ENCODE measurements at regions not wholly inside any gene's neighbourhood (a gene's known extent, or its start where the extent isn't known, plus 50 kb on each side); places are given as distances from the start of the nearest gene placed in this dataset.
"Not testable (repeated sequence)": the region's sequence is repeated elsewhere in the genome, so short reads cannot be mapped to it uniquely, and the experiment has no call there.

DNA sequence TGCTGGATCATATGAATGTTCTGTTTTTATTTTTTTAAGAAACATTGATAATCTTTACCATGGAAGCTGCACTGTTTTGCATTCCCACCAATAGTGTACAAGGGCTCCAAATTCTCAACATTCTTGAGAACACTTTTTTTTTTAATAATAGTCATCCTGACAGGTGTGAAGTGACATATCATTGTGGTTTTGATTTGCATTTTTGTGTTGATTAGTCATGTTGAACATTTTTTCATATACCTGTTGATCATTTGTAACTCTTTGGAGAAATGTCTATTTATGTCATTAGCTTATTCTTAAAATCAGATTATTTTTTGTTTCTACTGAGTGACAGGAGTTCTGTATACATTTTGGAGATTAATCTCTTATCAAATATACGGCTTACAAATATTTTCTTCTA is 408.5 kb downstream of the GLUD2 start:
- DNase-seq (ENCODE audit: low read depth) = no peak

DNA sequence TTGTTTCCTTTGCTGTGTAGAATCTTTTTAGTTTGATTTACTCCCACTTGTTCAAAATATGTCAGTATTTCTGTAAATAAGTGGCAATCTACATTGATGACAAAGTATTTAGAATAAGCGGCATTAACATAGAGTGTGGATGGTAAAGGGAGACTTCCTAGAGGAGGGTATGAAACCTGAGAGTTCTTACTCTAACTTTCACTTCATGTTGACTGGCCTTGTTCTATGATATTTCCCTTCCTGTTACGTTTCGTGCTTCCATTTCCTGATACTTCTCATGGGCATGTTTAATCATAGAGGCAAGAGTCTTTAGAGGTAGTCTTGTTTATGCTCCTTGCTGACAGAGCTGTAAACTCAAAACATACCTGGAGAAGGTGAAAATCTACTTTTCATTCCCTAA is 408.9 kb downstream of the GLUD2 start:
- no peak for DNase-seq (ENCODE audit: low read depth)

DNA sequence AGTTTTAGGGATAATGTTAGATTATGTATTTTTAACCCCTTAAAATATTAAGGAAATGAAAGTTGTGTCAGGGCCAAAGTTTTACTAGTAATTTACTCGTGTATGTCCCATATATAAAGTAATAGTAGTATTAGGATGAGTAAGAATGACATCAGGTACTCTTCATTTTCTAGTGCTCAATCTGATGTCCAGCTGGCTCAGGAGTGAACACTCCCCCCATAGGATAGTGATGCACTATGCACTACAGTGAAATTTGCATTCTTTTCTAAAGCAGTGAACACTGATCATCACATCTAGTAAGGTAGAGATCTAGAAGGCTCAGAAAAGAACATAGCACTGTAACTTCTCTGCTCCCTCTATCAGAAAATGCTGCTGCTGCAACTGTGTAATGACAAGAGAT is 409.7 kb downstream of the GLUD2 start:
- DNase-seq (ENCODE audit: low read depth) = no peak

DNA sequence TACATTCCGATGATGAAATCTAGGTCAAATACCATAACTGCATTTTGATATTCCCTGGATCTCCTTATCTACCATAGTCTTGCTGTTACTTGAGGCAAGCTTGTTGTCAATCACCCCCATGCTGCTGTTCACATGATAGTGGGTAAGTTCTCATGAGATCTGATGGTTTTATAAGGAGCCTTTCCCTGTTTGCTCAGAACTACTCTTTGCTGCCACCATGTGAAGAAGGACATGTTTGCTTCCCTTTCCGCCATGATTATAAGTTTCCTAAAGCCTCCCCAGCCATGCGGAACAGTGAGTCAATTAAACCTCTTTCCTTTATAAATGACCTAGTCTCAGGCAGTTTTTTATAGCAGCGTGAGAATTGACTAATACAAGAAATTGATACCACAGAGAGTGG is 432.0 kb downstream of the GLUD2 start:
- no peak for DNase-seq (ENCODE audit: low read depth)

DNA sequence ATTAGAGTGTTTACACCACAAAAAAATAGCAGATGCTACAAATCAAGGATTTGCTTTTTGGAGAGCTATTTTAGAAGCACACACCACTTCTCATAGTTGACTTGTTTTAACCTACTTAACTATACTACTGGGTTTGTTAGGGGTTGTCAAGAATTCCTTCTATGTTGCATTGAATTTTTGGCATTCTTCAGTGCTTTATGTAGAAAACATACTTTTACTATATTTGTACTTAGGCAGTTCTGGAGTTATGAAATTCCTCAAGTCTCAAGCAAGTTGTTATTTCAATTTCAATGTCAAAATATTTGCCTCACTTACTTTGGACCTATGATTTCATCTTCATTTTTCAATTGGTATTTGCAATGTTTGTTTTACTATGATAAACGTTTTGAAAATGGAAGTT is 449.6 kb downstream of the GLUD2 start:
- DNase-seq (ENCODE audit: low read depth) = no peak

DNA sequence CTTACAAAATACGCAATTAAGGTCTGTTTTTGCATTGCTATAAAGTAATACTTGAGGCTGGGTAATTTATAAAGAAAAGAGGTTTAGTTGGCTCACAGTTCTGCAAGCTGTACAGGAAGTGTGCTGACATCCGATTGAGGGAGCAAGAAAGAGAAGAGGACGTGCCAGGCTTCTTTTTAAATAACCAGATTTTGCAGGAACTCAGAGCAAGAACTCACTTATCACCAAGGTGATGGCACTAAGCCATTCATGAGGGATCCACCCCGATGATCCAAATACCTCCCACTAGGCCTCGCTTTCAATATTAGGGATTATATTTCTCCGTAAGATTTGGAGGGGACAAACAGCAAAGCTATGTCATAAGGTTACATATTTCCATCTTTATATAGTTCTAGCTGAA is 456.7 kb downstream of the GLUD2 start:
- no peak for DNase-seq (ENCODE audit: low read depth)

DNA sequence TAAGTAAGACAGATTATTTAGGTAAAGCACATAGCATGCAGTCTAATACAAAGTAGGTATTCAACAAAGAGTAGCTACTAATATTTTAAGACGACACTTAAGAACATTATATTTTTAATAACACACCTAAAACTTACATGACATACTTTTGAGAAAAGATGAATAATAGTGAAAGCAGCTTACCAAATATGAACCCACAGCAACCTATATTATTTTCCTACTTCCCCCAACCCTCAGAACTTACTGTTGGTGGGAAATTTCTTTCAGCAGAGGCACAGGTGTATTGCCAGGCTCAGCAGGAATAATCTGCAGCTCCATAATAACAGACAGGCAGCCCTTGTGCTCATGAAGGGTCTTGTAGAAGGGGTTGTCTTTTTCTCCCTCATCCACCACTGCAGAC is 498.9 kb downstream of the GLUD2 start:
- no peak for DNase-seq (ENCODE audit: low read depth)

DNA sequence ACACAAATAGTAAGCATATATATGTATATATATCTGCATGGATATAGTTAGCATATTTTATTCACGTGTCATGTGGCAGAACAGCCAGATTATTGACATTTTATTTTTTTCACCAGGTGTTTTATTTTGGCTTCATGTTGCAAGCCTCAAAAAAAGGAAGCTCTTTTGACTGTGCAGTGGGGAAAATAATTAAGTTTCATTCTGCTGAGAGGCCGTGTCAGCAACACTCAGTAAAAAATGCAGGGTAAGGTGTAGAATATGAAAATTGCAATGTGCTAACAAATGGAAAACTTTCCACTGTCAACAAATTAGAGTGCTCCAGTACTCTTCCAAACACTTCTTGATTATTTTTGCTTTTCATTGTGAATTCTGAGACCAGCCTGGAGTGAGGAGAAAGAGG is 511.5 kb downstream of the GLUD2 start:
- no peak for DNase-seq (ENCODE audit: low read depth)

DNA sequence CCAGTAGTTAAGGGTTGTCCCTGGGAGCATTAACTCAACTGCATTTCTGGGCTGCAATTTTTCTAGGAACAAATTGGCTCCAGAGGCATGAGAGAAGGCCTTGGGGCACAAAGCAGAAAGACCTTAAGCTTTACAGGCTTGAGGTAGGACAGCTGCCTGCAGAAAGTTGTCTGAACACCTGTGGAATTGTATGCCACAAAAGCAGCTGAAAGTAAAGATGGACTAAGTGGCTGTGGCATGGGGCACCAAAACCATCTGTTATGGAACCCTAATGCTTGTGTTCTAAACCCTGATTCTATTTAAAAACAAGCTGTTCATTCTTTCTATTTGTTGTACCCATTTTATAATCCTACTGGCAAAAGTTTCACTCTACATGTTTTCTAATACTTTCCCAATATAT is 515.2 kb downstream of the GLUD2 start:
- DNase-seq (ENCODE audit: low read depth) = no peak

DNA sequence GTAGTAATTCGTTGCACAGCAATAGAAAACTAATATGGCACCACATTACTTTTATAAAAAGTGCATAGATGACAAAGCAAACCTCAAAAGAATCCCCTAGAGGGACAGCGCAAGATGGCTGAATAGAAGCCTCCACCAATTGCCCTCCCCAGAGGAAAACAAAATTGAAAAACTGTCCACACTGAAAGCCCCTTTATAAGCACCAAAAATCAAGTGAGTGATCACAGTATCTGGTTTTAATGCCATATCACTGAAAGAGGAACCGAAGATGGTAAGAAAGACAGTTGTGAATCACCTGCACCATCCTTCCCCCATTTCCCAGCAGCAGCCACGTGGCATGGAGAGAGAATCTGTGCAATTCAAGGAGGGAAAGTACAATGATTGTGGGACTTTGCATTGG is 522.2 kb downstream of the GLUD2 start:
- no peak for DNase-seq (ENCODE audit: low read depth)

DNA sequence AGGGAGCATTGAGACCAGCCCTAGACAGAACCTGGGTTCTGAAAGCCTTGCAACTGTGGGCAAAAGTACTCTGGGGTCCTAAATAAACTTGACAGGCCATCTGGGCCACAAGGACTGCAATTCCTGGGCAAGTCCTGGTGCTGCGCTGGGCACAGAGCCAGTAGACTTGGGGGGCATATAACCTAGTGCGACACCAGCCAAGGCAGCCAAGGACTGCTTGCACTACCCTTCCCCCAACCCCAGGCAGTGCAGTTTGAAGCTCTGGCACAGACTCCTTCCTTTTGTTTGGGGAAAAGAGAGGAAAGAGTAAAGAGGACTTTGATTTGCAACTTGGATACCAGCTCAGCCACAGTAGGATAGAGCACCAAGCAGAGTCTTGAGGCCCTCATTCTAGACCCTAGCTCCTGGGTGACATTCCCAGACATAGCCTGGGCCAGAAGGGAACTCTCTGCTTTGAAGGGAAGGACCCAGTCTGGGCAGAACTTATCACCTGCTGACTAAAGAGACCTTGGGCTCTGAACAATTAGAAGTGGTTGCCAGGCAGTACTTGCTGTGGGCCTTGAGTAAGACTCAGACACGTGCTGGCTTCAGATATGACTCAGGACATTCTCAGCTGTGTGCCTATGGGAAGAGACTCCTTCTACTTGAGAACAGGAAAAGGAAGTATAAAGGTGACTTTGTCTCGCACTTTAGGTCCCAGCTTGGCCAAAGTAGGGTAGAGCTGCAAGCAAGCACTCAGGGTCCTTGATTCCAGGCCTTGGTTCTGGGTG is 522.8 kb downstream of the GLUD2 start:
- no peak for DNase-seq (ENCODE audit: low read depth)

DNA sequence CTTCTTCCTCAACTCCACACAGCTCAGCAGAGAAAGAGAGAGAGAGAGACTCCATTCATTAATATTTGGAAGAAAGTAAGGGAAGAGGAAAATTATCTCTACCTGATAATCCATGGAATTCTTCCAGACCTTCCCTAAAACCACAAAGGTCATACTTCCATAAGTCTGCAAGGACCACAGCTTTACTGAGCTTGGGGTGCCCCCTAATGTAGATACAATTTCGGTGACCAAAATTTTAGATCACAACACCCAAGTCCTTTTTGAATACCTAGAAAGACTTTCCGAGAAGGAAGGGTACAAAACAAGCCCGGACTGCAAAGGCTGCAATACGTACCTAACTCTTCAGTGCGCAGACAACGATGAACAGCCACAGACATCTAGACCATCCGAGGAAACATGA is 523.9 kb downstream of the GLUD2 start:
- DNase-seq (ENCODE audit: low read depth) = no peak

DNA sequence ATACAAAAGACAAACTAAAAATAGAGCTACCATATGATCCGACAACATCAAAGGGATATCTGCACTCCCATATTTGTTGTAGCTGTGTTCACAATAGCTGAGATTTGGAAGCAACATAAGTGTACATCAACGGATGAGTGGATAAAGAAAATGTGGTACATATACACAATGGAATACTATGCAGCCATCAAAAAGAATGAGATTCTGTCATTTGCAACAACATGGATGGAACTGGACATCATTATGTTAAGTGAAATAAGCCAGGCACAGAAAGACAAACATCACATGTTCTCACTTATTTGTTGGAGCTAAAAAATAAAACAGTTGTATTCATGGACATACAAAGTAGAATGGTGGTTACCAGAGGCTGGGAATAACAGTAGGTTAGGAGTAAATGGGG is 527.0 kb downstream of the GLUD2 start:
- DNase-seq (ENCODE audit: low read depth) = not testable (repeated sequence)

DNA sequence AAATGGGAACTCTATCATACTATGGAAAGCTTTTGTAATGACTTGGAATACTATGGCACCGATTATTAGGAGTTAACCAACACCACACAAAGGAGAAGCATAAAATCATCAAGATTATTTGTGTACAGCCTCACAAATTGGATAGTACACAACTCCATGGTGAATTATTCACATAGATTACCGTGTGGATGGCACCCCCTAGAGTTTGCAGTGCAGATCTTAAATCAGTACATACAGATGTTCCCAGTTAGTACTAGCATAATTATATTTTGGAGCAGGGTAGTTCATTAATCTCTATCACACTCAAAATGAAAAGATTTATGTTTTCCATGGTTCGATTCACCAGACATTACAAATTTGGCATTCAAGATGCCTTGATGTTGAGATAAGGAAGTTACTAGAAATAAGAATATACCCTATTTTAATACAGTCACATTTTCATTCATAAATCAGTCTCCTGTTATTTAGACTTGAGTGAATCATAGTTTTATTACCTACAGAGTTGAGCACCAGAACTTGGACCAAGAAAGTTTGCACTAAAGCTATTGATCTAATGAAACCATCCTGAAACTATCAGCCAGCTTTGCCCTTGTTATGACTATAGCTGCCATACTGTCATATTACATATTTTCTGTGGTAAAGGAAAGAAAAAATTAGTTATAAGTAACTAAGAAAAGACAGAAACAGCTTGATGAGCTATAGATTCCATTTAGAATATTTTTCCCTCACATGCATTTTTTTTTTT is 531.8 kb downstream of the GLUD2 start:
- DNase-seq (ENCODE audit: low read depth) = no peak

DNA sequence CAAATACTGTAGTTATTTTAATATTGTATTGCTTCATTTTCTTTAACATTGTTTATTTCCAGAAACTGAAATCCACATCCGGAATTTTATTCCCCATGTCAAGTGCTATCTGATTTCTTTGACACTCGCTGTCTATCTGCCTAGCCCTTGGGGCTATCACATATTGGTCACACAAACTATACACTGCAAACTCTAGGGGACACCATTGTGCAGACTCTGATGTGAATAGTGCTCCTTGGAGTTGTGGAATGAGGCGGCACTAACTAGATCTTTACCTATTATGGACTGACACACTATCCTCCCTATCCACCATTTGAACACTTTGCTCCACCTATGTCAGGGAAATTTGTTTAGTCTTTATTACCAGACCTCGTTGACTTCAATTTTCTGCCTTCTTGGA is 534.5 kb downstream of the GLUD2 start:
- no peak for DNase-seq (ENCODE audit: low read depth)

DNA sequence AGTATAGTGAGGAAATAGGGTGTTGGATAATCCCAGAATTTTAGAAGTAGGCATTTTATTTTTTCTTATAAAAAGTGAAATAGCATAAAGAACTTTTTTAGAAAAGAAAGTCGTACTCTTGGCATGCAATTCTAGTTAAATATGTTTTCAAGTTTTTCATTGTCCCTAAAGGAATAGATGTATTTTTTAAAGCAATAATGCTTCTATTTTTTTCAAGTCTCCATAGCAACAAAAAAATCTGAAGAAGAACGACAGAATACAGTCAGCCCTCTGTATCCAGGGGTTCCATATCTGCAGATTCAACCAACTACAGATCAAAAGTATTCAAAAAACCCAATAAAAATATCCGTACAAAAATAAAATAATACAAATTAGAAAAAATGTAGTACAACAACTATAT is 538.2 kb downstream of the GLUD2 start:
- DNase-seq (ENCODE audit: low read depth) = no peak

DNA sequence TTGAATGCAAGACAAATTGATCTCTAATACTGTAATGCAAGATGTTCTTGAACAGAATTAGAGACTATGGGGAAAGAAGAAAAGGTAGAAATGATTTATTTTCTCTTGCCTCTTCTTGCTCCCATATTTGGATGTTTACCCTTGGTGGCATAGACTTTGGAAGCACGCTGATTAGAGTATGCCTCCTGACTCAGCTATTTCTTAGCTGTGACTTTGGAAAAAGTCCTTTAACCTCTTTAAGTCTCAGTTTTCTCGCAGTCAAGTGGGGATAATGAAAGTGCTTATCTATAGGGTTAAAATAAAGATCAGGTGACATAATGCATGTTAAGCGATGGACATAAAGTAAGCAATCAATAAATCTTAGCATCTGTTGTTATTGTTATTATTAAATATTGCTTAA is 545.5 kb downstream of the GLUD2 start:
- no peak for DNase-seq (ENCODE audit: low read depth)

DNA sequence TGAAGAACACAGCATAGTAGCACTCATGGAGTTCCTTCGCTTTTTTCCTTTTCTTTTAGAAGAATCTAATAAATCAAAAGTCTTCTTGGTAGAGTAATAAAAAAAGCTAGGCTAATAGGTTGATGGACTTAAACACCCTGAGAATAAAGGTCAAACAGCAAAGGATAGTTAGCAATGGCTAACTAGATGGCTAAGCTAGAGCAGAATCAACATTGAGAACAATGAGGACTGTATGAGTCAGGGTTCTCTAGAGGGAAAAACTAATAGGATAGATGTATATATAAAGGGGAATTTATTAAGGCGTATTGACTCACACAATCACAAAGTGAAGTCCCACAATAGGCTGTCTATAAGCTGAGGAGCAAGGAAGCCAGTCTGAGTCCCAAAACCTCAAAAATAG is 550.9 kb downstream of the GLUD2 start:
- no peak for DNase-seq (ENCODE audit: low read depth)

DNA sequence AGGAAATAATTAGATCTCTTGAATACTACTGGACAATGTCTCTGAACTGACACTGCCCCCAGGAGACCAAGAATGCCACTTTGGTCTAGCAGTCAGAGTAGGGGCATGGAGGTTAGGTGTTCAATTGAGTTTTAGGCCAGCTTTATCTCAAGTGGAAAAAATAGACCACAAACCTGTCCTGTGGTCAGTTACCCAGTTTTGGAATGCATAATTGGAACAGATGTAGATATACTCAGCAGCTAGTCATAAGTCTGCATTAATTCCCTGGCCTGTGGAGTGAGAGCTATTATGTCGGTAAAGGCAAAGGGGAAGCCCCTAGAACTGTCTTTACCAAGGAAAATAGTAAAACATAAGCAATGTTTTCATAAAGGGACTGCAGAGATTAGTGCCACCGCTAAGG is 587.7 kb downstream of the GLUD2 start:
- no peak for DNase-seq (ENCODE audit: low read depth)

DNA sequence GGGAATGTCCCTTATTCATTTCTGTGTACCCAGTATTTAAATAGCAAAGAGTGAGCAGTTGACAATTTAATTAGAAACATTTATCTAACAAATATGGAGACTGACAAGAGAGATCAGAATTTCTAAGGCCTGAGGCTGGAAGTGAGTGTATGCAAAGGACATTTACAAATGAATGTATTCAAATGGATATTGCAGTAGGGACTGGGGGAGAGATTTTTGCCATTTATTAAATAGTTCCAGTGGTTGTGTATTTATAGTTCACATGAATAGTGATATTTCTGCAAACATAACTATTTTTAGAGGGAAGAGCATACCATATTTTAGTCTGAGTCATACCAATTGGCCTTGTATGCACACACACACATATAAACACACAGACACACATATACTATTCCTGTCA is 592.4 kb downstream of the GLUD2 start:
- no peak for DNase-seq (ENCODE audit: low read depth)

DNA sequence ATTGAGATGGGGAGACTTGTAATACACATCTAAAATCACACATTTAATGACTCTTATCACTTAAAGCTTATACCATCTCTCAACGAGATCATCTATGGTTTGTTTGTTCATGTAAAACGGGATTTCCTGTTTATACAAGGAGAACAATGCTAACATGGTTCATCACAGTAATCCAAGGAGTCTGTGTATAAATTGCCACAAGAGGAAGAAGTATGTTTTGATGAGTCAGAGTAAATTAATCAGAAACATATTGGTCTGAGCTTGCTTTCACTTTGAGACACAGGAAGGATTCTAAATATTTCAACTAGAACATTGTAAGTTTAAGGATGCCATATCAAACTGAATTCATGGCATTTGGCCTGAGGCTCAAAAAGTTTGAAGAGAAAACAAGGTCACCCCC is 594.1 kb downstream of the GLUD2 start:
- DNase-seq (ENCODE audit: low read depth) = no peak

DNA sequence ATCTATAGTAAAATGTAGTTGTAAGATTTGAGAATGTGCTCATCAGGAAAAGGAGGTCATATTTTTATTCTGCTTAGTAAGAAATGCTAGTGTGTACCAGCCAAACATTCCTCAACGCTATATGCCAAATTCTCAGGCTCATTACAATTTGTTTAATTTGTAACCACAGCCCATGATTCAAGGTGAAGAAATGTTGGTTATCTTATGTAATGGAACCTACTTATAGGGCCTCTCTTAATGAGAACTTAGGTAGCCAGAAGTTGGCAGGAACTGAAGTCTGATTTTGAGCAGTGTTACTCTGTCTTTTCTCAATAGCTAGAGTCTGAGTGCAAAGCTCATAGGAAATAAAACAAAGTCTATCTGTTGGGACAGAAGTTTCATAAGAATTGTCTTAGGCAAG is 595.0 kb downstream of the GLUD2 start:
- no peak for DNase-seq (ENCODE audit: low read depth)

DNA sequence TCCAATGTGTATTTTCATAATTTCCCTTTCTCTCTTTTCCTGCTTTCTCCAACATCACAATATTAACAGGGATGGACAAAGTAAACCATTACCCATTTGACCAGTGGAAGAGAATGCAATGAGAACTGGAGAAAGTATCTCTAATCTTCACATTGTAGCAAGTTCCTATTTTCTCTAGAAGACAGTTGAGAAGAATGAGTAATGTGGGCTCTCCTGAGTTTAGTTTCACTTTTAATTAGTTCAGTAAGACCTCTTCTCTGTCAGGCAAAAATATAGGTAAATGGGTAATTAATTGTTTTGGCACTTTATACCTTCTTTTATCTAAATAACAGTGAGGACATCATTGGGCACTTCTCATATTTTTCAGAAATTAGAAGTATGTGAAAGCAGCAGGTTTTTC is 602.0 kb downstream of the GLUD2 start:
- DNase-seq (ENCODE audit: low read depth) = no peak

DNA sequence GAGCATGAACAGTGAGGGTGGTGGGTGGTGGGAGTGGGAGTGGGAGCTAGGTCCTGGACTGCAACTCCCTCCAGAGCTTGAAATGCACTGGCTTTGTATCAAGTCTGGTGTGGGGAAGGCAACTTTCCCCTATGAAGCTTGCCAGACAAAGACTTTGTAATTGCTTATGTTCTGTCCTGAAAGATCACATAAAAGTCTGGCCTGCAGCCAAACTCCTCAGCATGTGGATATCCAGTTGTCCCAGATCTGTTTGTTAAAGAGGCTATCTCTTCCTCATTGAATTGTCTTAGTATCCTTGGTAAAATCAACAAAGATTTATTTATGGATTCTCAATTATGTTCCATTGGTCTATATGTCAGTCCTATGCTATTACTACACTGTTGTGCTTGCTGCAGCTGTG is 607.9 kb downstream of the GLUD2 start:
- DNase-seq (ENCODE audit: low read depth) = no peak
